Fibroblast of lung (primary cell): ENCODE measurements at regions not wholly inside any gene's neighbourhood (a gene's known extent, or its start where the extent isn't known, plus 50 kb on each side); places are given as distances from the start of the nearest gene placed in this dataset.

Experiments used
- DNase-seq, 2 donors: peaks; one replicate each; pipeline versions ENCODE4 v3.0.0 to v3.0.0-alpha.2; 2010; ENCODE audit warnings: low read depth in 2 of 2
- H2AFZ ChIP-seq: 2 replicates; pipeline ENCODE4 v1.5.1; 2012; ENCODE audit warnings: low read length, control low read depth, inconsistent platforms
- H3K27ac ChIP-seq: 2 replicates; pipeline ENCODE4 v1.5.1; 2011; ENCODE audit warnings: low read length, control low read depth; ENCODE audit not compliant: insufficient read depth
- H3K27me3 ChIP-seq: 2 replicates; pipeline ENCODE4 v1.5.1; 2011; ENCODE audit warnings: mild to moderate bottlenecking, low read length; ENCODE audit not compliant: control insufficient read depth, insufficient read depth
- H3K36me3 ChIP-seq: 2 replicates; pipeline ENCODE4 v1.5.1; 2011; ENCODE audit warnings: low read length; ENCODE audit not compliant: control insufficient read depth, insufficient read depth
- H3K4me1 ChIP-seq: 2 replicates; pipeline ENCODE4 v1.5.1; 2011; ENCODE audit warnings: low read length; ENCODE audit not compliant: control insufficient read depth, insufficient read depth; ENCODE audit errors: extremely low read depth
- H3K4me2 ChIP-seq: 2 replicates; pipeline ENCODE4 v1.5.1; 2011; ENCODE audit warnings: low read length, control low read depth; ENCODE audit not compliant: insufficient read depth; ENCODE audit errors: extremely low read depth
- H3K4me3 ChIP-seq, 4 experiments: fragments of 200-600 bp in 1 of 4; sonication (generic) in 1 of 4; replicated peaks in 1 of 4; 2 replicates each; pipeline ENCODE4 v1.5.1; 2011 to 2016; ENCODE audit warnings: low read length in 4 of 4, low read depth in 3 of 4, mild to moderate bottlenecking in 3 of 4, control low read depth in 2 of 4, inconsistent platforms in 1 of 4, mixed read lengths in 1 of 4; ENCODE audit not compliant: insufficient read depth in 1 of 4; ENCODE audit errors: control extremely low read depth in 1 of 4
- H3K79me2 ChIP-seq: 2 replicates; pipeline ENCODE4 v1.5.1; 2012; ENCODE audit warnings: mild to moderate bottlenecking, low read length, inconsistent platforms; ENCODE audit not compliant: control insufficient read depth, insufficient read depth
- H3K9ac ChIP-seq: 2 replicates; pipeline ENCODE4 v1.5.1; 2011; ENCODE audit warnings: mild to moderate bottlenecking, low read length, control low read depth; ENCODE audit not compliant: insufficient read depth
- H3K9me3 ChIP-seq: 2 replicates; pipeline ENCODE4 v1.5.1; 2012; ENCODE audit warnings: low read depth, low read length; ENCODE audit not compliant: control insufficient read depth, insufficient read depth
- H4K20me1 ChIP-seq: 2 replicates; pipeline ENCODE4 v1.5.1; 2011; ENCODE audit warnings: low read length; ENCODE audit not compliant: control insufficient read depth, insufficient read depth; ENCODE audit errors: extremely low read depth
- CTCF ChIP-seq, 2 donors: IDR thresholded peaks in 1 of 2; conservative IDR thresholded peaks in 1 of 2; 1 replicate in 1 of 2; 2 replicates in 1 of 2; pipeline ENCODE4 v1.5.1; 2011 to 2012; ENCODE audit warnings: low read length in 2 of 2, control low read depth in 1 of 2, inconsistent platforms in 1 of 2, low read depth in 1 of 2, mild to moderate bottlenecking in 1 of 2
- EZH2 ChIP-seq: IDR thresholded peaks from 2 replicates; pipeline ENCODE4 v1.5.1; 2012; ENCODE audit warnings: low read length, control low read depth, mild to moderate bottlenecking; ENCODE audit errors: missing control alignments

DNA sequence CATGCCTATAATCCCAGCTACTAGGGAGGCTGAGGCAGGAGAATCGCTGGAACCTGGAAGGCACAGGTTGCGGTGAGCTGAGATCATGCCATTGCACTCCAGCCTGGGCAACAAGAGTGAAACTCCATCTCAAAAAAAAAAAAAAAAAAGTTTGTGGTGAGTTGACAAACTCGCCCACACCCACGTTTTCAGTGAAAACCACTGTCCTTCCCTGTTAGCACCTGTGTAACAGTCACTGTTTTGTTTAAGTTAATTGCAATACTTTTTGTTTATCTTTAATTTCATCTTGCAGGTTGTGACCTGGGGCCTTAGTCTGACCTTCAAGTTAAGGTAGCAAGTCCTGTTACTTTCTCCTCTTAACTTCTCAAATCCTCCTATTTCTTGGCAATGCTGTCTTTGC, 65.5 kb upstream of the SKOR2 start:
- DNase-seq: no peak
- no peaks in the 10 kb centered on the region for H3K4me1 ChIP-seq

DNA sequence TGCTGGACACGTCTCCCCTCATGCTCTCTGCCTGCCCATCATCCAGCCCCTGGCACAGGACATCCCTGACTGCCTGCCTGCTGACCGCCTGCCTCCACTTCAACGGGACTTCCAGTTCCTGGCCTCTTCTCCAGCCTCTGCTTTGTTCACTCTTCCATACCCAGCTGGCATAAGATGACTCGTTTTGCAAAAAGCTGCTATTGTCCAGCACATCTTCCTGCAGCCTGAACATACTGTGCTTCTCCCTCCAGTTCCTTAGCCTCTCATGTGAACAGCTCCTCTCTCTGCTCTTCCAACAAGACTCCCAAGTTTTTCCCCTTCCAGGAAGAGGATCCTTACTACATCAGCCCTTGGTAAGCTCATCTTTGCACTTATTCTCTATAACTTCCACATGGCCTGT, 62.4 kb upstream of the SKOR2 start:
- Histone ChIP-seq H3K9ac (no peak overlapping the region), H3K79me2 (no peaks in the 10 kb centered on the region), H3K9me3 (no peaks in the 10 kb centered on the region), H3K27ac (no peak overlapping the region), H3K36me3 (no peaks in the 10 kb centered on the region), H3K4me1 (no peaks in the 10 kb centered on the region), H3K4me3 (no peak overlapping the region), H3K27me3 (no peaks in the 10 kb centered on the region), H2AFZ (no peak overlapping the region), H3K4me2 (no peak overlapping the region), H4K20me1 (no peaks in the 10 kb centered on the region)
- no peak for DNase-seq
- TF ChIP-seq EZH2: no peak
- TF ChIP-seq CTCF (conservative IDR thresholded peaks at IDR 0.05 in 1 of 2, IDR thresholded peaks at IDR 0.05 in 1 of 2; ENCODE audit: low read depth in 1 of 2, low read length in 2 of 2): no peak

More for the DNA sequence above, 65.5 kb upstream of the SKOR2 start:
- no peaks in the 10 kb centered on the region for H4K20me1 ChIP-seq
- no peaks in the 10 kb centered on the region for H3K36me3 ChIP-seq
- no peaks in the 10 kb centered on the region for H3K27me3 ChIP-seq
- H3K9me3 ChIP-seq: no peaks in the 10 kb centered on the region
- H3K9ac ChIP-seq: no peak overlapping the region
- H3K4me3 ChIP-seq: no peak overlapping the region
- no peak overlapping the region for H2AFZ ChIP-seq
- no peak overlapping the region for H3K27ac ChIP-seq
- H3K79me2 ChIP-seq: no peaks in the 10 kb centered on the region
- no peak overlapping the region for H3K4me2 ChIP-seq
- TF ChIP-seq EZH2: no peak

- Histone ChIP-seq H3K9ac (no peak overlapping the region), H3K27ac (no peak overlapping the region), H3K27me3 (no peaks in the 10 kb centered on the region), H2AFZ (no peak overlapping the region), H3K36me3 (no peaks in the 10 kb centered on the region), H3K4me2 (no peak overlapping the region), H3K4me3 (no peak overlapping the region), H3K79me2 (no peaks in the 10 kb centered on the region), H3K9me3 (no peaks in the 10 kb centered on the region), H4K20me1 (no peaks in the 10 kb centered on the region), H3K4me1 (no peaks in the 10 kb centered on the region)
- TF ChIP-seq EZH2: no peak
- no peak for TF ChIP-seq CTCF (conservative IDR thresholded peaks at IDR 0.05 in 1 of 2, IDR thresholded peaks at IDR 0.05 in 1 of 2; ENCODE audit: low read depth in 1 of 2, low read length in 2 of 2)
- DNase-seq: no peak
Measured at GRCh38 chr18:47311585-47311984, 60.1 kb upstream of the SKOR2 start.
